Parathyroid adenoma (tissue), 2 donors: ENCODE measurements at regions not wholly inside any gene's neighbourhood (a gene's known extent, or its start where the extent isn't known, plus 50 kb on each side); places are given as distances from the start of the nearest gene placed in this dataset.

ENCODE experiments used
- H2AFZ ChIP-seq: fragments of 300-600 bp; sonication (generic); one replicate; pipeline ENCODE4 v1.7.0; 2017; ENCODE audit warnings: antibody characterized with exemption, mild to moderate bottlenecking
- H3K27ac ChIP-seq: fragments of 300-600 bp; sonication (generic); one replicate; pipeline ENCODE4 v1.7.0; 2017
- H3K27me3 ChIP-seq: fragments of 300-600 bp; sonication (generic); one replicate; pipeline ENCODE4 v1.7.0; 2017; ENCODE audit warnings: low read length; ENCODE audit not compliant: control insufficient read depth, insufficient read depth
- H3K36me3 ChIP-seq: fragments of 300-600 bp; sonication (generic); one replicate; pipeline ENCODE4 v1.7.0; 2017; ENCODE audit warnings: low read length; ENCODE audit not compliant: control insufficient read depth, insufficient read depth
- H3K4me1 ChIP-seq: fragments of 300-600 bp; sonication (generic); one replicate; pipeline ENCODE4 v1.7.0; 2017; ENCODE audit warnings: control low read depth
- H3K4me2 ChIP-seq: fragments of 300-600 bp; sonication (generic); one replicate; pipeline ENCODE4 v1.7.0; 2017; ENCODE audit warnings: low read length
- H3K4me3 ChIP-seq: fragments of 300-600 bp; sonication (generic); one replicate; pipeline ENCODE4 v1.7.0; 2017; ENCODE audit warnings: low read depth, low read length
- H3K79me2 ChIP-seq: fragments of 300-600 bp; sonication (generic); one replicate; pipeline ENCODE4 v1.7.0; 2017; ENCODE audit warnings: control low read depth
- H3K9ac ChIP-seq: fragments of 300-600 bp; sonication (generic); one replicate; pipeline ENCODE4 v1.7.0; 2017; ENCODE audit warnings: mild to moderate bottlenecking
- H3K9me3 ChIP-seq: fragments of 300-600 bp; sonication (generic); one replicate; pipeline ENCODE4 v1.7.0; 2017; ENCODE audit warnings: low read length; ENCODE audit not compliant: control insufficient read depth
- CTCF ChIP-seq: fragments of 300-600 bp; sonication (generic); IDR thresholded peaks from one replicate; pipeline ENCODE4 v1.7.0; 2017; ENCODE audit warnings: antibody characterized with exemption, mild to moderate bottlenecking
- donor health status: primary hyperparathyroidism.

DNA sequence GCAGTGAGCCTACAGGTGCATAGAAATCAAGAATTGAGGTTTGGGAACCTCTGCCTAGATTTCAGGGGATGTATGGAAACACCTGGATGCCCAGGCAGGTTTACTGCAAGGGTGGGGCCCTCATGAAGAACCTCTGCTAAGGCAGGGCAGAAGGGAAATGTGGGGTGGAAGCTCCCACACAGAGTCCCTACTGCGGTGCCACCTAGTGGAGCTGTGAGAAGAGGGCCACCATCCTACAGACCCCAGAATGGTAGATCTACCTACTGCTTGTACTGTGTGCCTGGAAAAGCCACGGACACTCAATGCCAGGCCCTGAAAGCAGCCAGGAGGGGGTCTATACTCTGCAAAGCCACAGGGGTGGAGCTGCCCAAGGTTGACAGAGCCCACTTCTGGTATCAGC lies 533.5 kb downstream of the GPAM start:
- TF ChIP-seq CTCF: no peak
- no peaks in the 10 kb centered on the region for H3K27me3 ChIP-seq
- H3K9me3 ChIP-seq: no peaks in the 10 kb centered on the region
- no peaks in the 10 kb centered on the region for H3K79me2 ChIP-seq
- H3K4me2 ChIP-seq: no peak overlapping the region
- H3K36me3 ChIP-seq: no peaks in the 10 kb centered on the region
- no peak overlapping the region for H3K4me3 ChIP-seq
- no peak overlapping the region for H3K9ac ChIP-seq
- H3K4me1 ChIP-seq: no peaks in the 10 kb centered on the region
- H2AFZ ChIP-seq: no peak overlapping the region
- no peak overlapping the region for H3K27ac ChIP-seq

DNA sequence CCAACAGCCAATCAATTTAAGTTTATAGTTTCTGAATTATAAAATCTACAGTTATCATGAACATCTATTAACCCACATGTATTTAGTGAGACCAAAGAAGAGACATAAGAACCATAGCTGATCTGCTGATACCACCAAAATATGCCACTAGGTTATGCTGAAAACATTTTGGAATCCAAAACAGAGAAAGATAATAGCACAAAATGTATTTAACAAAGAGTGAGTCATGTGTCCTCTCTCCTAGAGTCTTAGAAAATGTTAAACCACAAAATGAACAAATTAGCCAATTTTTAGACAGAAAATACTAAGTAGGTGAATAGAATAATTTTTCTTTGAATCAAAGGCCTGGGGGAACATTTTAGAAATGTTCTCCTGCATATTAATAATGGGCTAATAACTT lies 527.5 kb downstream of the GPAM start:
- TF ChIP-seq CTCF: no peak
- Histone ChIP-seq H3K9ac (no peak overlapping the region), H3K36me3 (no peaks in the 10 kb centered on the region), H2AFZ (no peak overlapping the region), H3K79me2 (no peaks in the 10 kb centered on the region), H3K4me1 (no peaks in the 10 kb centered on the region), H3K4me2 (no peak overlapping the region), H3K4me3 (no peak overlapping the region), H3K27me3 (no peaks in the 10 kb centered on the region), H3K9me3 (no peaks in the 10 kb centered on the region), H3K27ac (no peak overlapping the region)

GRCh38 chr10:111677759-111678158 lies 505.8 kb downstream of the GPAM start:
- Histone ChIP-seq H3K4me2 (no peak overlapping the region), H3K79me2 (no peaks in the 10 kb centered on the region), H3K4me3 (no peak overlapping the region), H3K9me3 (no peaks in the 10 kb centered on the region), H3K27ac (no peak overlapping the region), H3K9ac (no peak overlapping the region), H3K4me1 (no peaks in the 10 kb centered on the region), H3K36me3 (no peaks in the 10 kb centered on the region), H3K27me3 (no peaks in the 10 kb centered on the region), H2AFZ (no peak overlapping the region)
- TF ChIP-seq CTCF: no peak

DNA sequence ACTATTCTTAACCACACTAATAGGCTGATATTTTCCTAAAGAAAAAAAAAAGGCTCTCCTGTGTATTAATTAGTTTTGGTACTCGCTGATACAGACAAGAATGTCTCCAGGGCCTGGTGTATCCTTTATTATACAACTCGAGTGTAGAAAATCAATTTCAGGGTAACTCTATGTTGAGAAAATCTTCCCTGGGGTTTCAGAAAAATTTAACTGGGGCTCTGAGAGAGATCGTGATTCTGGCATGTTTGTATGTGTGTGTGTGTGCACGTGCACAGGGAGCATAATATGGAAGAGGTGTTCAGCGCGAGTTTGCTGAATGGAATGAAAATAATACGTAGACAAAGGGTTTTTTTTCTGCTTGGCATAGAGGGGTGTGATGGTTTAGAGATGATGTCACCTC lies 496.8 kb downstream of the GPAM start:
- Histone ChIP-seq H3K4me1 (no peaks in the 10 kb centered on the region), H3K9ac (no peak overlapping the region), H3K4me2 (no peak overlapping the region), H3K36me3 (no peaks in the 10 kb centered on the region), H3K79me2 (no peaks in the 10 kb centered on the region), H3K27me3 (no peaks in the 10 kb centered on the region), H3K9me3 (no peaks in the 10 kb centered on the region), H3K27ac (no peak overlapping the region), H2AFZ (no peak overlapping the region), H3K4me3 (no peak overlapping the region)
- no peak for TF ChIP-seq CTCF

DNA sequence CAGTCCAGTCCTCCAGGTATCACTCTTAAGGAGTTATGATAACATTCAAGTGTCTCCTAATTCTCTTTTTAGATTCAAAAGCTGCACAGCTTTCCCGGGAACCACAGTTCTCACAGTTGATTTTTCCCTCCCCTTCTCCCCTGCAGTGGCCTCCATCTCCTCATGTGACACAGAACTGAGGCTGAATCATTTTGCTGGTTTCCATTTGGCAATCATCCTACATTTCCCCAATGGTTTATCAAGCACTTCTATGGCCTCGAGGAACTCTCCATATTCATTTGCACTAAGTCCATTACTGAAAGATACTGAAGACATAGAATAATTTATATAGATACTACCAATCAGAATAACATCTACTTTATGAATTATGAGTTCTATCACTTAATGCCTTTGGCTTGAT lies 484.9 kb downstream of the GPAM start:
- Histone ChIP-seq H3K9ac (no peak overlapping the region), H3K4me2 (no peak overlapping the region), H3K4me3 (no peak overlapping the region), H3K36me3 (no peaks in the 10 kb centered on the region), H3K27me3 (no peaks in the 10 kb centered on the region), H3K9me3 (no peaks in the 10 kb centered on the region), H3K4me1 (no peaks in the 10 kb centered on the region), H3K79me2 (no peaks in the 10 kb centered on the region), H2AFZ (no peak overlapping the region), H3K27ac (no peak overlapping the region)
- TF ChIP-seq CTCF: no peak
